ENCODE measurements at regions not wholly inside any gene's neighbourhood (a gene's known extent, or its start where the extent isn't known, plus 50 kb on each side); places are given as distances from the start of the nearest gene placed in this dataset.

DNA sequence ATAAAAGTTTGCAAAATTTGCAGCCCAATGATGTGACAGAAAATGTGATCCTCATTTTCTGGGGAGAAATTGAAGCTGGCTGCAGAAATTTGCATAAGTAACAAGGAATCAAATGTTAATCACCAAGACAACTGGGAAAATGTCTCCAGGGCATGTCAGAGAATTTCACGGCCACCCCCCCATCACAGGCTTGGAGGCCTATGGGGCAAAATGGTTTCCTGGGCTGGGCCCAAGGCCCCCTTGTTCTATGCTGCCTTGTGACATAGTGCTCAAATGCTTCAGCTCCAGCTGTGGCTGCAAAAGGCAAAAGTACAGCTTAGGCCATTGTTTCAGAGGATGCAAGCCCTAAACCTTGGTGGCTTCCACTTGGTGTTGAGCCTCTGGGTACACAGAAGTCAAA lies 1202.6 kb downstream of the EPHA7 start:
- Histone ChIP-seq H4K20me1 (ENCODE audit: control insufficient read depth, extremely low read depth, insufficient read depth, low read length) (no peaks in the 10 kb centered on the region), H3K9me3 (ENCODE audit: control insufficient read depth, insufficient read depth, low read depth, low read length) (no peaks in the 10 kb centered on the region), H3K4me3 (replicated peaks in 1 of 4; ENCODE audit: control extremely low read depth in 1 of 4, insufficient read depth in 1 of 4, low read depth in 3 of 4, low read length in 4 of 4) (no peak overlapping the region), H3K79me2 (ENCODE audit: control insufficient read depth, insufficient read depth, low read length) (no peaks in the 10 kb centered on the region), H3K4me1 (ENCODE audit: control insufficient read depth, extremely low read depth, insufficient read depth, low read length) (no peaks in the 10 kb centered on the region), H3K4me2 (ENCODE audit: extremely low read depth, insufficient read depth, low read length) (no peak overlapping the region), H3K27me3 (ENCODE audit: control insufficient read depth, insufficient read depth, low read length) (no peaks in the 10 kb centered on the region), H3K36me3 (ENCODE audit: control insufficient read depth, insufficient read depth, low read length) (no peaks in the 10 kb centered on the region), H3K9ac (ENCODE audit: insufficient read depth, low read length) (no peak overlapping the region), H2AFZ (ENCODE audit: low read length) (no peak overlapping the region), H3K27ac (ENCODE audit: insufficient read depth, low read length) (no peak overlapping the region)
- TF ChIP-seq, protein P1, sequence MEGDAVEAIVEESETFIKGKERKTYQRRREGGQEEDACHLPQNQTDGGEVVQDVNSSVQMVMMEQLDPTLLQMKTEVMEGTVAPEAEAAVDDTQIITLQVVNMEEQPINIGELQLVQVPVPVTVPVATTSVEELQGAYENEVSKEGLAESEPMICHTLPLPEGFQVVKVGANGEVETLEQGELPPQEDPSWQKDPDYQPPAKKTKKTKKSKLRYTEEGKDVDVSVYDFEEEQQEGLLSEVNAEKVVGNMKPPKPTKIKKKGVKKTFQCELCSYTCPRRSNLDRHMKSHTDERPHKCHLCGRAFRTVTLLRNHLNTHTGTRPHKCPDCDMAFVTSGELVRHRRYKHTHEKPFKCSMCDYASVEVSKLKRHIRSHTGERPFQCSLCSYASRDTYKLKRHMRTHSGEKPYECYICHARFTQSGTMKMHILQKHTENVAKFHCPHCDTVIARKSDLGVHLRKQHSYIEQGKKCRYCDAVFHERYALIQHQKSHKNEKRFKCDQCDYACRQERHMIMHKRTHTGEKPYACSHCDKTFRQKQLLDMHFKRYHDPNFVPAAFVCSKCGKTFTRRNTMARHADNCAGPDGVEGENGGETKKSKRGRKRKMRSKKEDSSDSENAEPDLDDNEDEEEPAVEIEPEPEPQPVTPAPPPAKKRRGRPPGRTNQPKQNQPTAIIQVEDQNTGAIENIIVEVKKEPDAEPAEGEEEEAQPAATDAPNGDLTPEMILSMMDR (conservative IDR thresholded peaks at IDR 0.05 in 1 of 2, IDR thresholded peaks at IDR 0.05 in 1 of 2; ENCODE audit: low read depth in 1 of 2, low read length in 2 of 2) = no peak
- TF ChIP-seq EZH2 (IDR thresholded peaks at IDR 0.05; ENCODE audit: low read length, missing control alignments) = no peak
- DNase-seq (ENCODE audit: low read depth in 2 of 2) = no peak

DNA sequence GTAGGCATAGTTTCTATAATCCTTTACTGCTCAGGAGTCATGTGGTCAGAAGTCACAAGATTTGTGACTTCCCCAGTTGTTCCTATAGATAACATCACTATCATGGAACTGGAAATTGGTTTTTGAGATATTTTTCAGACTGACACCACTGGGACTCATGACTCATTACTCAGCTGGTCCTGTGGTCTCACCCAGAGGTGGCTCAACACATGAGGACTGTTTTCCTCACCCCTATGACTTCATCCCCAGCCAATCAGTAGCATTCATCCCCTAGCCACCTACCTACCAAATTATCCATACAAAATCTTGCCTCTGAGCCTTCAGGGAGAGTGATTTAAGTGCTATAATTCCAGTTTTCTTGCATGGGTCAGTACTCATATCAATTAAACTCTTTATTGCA lies 1217.7 kb downstream of the EPHA7 start:
- Histone ChIP-seq H3K79me2 (ENCODE audit: control insufficient read depth, insufficient read depth, low read length) (no peaks in the 10 kb centered on the region), H3K9me3 (ENCODE audit: control insufficient read depth, insufficient read depth, low read depth, low read length) (no peaks in the 10 kb centered on the region), H3K4me3 (replicated peaks in 1 of 4; ENCODE audit: control extremely low read depth in 1 of 4, insufficient read depth in 1 of 4, low read depth in 3 of 4, low read length in 4 of 4) (no peak overlapping the region), H4K20me1 (ENCODE audit: control insufficient read depth, extremely low read depth, insufficient read depth, low read length) (no peaks in the 10 kb centered on the region), H3K27me3 (ENCODE audit: control insufficient read depth, insufficient read depth, low read length) (no peaks in the 10 kb centered on the region), H3K4me2 (ENCODE audit: extremely low read depth, insufficient read depth, low read length) (no peak overlapping the region), H2AFZ (ENCODE audit: low read length) (no peak overlapping the region), H3K4me1 (ENCODE audit: control insufficient read depth, extremely low read depth, insufficient read depth, low read length) (no peaks in the 10 kb centered on the region), H3K9ac (ENCODE audit: insufficient read depth, low read length) (no peak overlapping the region), H3K27ac (ENCODE audit: insufficient read depth, low read length) (no peak overlapping the region), H3K36me3 (ENCODE audit: control insufficient read depth, insufficient read depth, low read length) (no peaks in the 10 kb centered on the region)
- peak; percentile 1 to 10 for DNase-seq (ENCODE audit: low read depth in 2 of 2)
- no peak for TF ChIP-seq EZH2 (IDR thresholded peaks at IDR 0.05; ENCODE audit: low read length, missing control alignments)
- TF ChIP-seq, protein P1 (conservative IDR thresholded peaks at IDR 0.05 in 1 of 2, IDR thresholded peaks at IDR 0.05 in 1 of 2; ENCODE audit: low read depth in 1 of 2, low read length in 2 of 2) = no peak

DNA sequence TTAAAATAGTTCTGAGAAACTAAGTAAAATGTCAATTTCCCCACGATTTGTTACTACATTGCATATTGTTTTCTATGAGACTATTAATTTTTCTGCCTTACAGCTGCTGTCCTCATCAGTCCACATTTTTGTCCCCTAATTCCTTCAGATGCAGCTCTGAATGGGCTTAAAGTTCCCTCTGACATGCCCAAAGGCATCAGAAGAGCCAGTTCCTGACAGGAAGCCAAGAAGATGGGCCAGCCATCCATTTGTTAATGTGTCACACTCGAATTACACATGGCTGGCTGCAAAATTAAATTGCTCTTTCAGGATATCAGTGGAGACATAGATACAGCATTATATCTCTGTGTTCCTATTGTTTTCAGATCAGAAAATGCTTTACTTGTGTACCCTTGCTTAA lies 1223.0 kb downstream of the EPHA7 start:
- DNase-seq (ENCODE audit: low read depth in 2 of 2) = no peak
- Histone ChIP-seq H3K79me2 (ENCODE audit: control insufficient read depth, insufficient read depth, low read length) (no peaks in the 10 kb centered on the region), H3K27me3 (ENCODE audit: control insufficient read depth, insufficient read depth, low read length) (no peaks in the 10 kb centered on the region), H3K36me3 (ENCODE audit: control insufficient read depth, insufficient read depth, low read length) (no peaks in the 10 kb centered on the region), H4K20me1 (ENCODE audit: control insufficient read depth, extremely low read depth, insufficient read depth, low read length) (no peaks in the 10 kb centered on the region), H3K27ac (ENCODE audit: insufficient read depth, low read length) (no peak overlapping the region), H3K4me1 (ENCODE audit: control insufficient read depth, extremely low read depth, insufficient read depth, low read length) (no peaks in the 10 kb centered on the region), H3K4me2 (ENCODE audit: extremely low read depth, insufficient read depth, low read length) (no peak overlapping the region), H3K9ac (ENCODE audit: insufficient read depth, low read length) (no peak overlapping the region), H3K9me3 (ENCODE audit: control insufficient read depth, insufficient read depth, low read depth, low read length) (no peaks in the 10 kb centered on the region), H3K4me3 (replicated peaks in 1 of 4; ENCODE audit: control extremely low read depth in 1 of 4, insufficient read depth in 1 of 4, low read depth in 3 of 4, low read length in 4 of 4) (no peak overlapping the region), H2AFZ (ENCODE audit: low read length) (no peak overlapping the region)
- TF ChIP-seq, protein P1 (conservative IDR thresholded peaks at IDR 0.05 in 1 of 2, IDR thresholded peaks at IDR 0.05 in 1 of 2; ENCODE audit: low read depth in 1 of 2, low read length in 2 of 2) = no peak
- no peak for TF ChIP-seq EZH2 (IDR thresholded peaks at IDR 0.05; ENCODE audit: low read length, missing control alignments)

Data from fibroblast of lung (primary cell).